Sciatic nerve (tissue), 2 donors: ENCODE measurements at regions not wholly inside any gene's neighbourhood (a gene's known extent, or its start where the extent isn't known, plus 50 kb on each side); places are given as distances from the start of the nearest gene placed in this dataset.

Experiments used
- ATAC-seq: fragments of 200-7000 bp; cut with Tn5 transposase; one replicate; pipeline ENCODE4 v1.9.1; 2020; ENCODE audit warnings: mild to moderate bottlenecking, moderate library complexity
- DNase-seq: peaks from one replicate; pipeline ENCODE4 v3.0.0-alpha.2; 2020; ENCODE audit warnings: low spot score
- intact Hi-C: fragments of 100-400 bp; cut with DNase I; formaldehyde crosslinking; loops from one replicate; pipeline ENCODE4 v1.14.2; 2022
- donor health status: DM: no; HTN: no; CAD: no.
- donor health status: DM: no; HTN: no; CAD: no.

- no peak for ATAC-seq
- intact Hi-C loops, result no loop called here
- no peak for DNase-seq
Observed at GRCh38 chr11:36837831-36838437, 239.9 kb upstream of the RAG2 start.

GRCh38 chr11:36825251-36825650 is 227.2 kb upstream of the RAG2 start:
- intact Hi-C loops, result no loop called here
- no peak for ATAC-seq
- no peak for DNase-seq

DNA sequence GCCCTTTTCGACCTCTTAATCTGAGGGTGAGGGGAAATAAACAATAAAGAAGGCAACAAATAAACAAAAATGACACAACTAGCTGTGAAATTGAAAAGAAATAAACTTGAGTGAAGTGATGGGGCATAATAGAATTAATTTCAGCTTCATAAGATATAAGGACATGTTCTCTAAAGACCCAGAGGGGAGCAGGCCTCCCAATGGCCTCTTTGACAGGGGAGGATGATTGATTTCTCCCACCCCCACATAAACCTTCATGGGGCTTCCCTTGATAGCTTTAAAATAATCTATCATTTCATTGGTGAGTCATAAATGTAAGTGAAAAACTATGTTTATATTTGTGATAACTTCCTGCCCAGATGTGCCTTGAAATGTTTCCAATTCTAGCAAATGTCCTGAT is 226.3 kb upstream of the RAG2 start:
- ATAC-seq, result no peak
- intact Hi-C loops, result no loop called here

GRCh38 chr11:36822829-36823228 is 224.8 kb upstream of the RAG2 start:
- intact Hi-C loops, result no loop called here
- DNase-seq (no peak), ATAC-seq (no peak)

More for the DNA sequence above, 226.3 kb upstream of the RAG2 start:
- DNase-seq, result no peak

DNA sequence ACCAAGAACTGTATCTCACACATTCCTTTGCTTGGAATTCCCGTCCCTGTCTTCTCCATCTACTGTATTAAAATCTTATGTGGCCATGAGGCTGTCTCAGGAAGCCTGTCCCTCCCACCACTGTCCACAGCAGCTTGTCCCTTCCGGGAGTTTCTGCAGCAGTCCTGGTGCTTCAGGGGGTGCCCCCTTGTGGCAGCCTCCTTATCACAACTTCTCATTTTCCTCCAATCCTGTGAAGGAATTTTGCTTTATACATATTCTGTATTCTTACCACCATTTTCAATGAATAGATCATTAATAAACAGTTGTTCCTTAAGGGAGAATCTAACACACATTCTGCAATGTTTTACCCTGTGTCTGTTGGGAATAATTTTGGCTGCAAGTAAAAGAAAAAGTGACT is 220.4 kb upstream of the RAG2 start:
- intact Hi-C loops, result no loop called here
- DNase-seq, result no peak
- ATAC-seq, result no peak

DNA sequence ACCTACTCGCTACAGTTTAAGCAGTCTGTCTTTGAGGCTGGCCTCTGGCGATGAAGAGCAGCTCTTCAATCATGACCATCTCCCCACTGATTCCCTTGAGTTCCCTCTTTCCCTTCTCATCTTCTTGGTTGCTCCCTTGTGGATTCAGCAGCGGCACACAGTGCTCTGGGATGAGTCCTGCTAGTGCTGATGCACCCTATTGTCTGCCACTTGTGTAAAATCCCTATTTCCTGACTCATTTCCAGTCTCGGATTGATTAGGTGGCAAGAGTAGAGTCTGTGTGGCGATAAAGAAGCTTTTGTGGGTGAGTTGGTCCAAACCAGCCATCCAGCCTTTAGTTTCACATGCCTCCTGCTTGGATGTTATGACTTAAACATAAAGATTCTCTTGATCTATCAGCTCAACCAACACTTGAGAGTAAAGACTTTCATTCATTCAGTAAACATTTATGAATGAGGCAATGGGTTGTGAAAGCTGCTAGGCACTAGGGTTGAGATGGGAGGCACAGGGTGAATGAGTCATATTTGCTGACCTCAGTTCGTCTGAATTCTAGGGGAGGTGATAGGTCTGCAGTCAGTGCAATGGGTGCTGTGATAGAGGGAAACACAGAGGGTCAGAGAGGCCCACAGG is 219.4 kb upstream of the RAG2 start:
- intact Hi-C loops, result no loop called here
- DNase-seq, result no peak
- ATAC-seq, result no peak

GRCh38 chr11:36809303-36809702 is 211.3 kb upstream of the RAG2 start:
- intact Hi-C loops, result no loop called here
- DNase-seq (no peak), ATAC-seq (no peak)

DNA sequence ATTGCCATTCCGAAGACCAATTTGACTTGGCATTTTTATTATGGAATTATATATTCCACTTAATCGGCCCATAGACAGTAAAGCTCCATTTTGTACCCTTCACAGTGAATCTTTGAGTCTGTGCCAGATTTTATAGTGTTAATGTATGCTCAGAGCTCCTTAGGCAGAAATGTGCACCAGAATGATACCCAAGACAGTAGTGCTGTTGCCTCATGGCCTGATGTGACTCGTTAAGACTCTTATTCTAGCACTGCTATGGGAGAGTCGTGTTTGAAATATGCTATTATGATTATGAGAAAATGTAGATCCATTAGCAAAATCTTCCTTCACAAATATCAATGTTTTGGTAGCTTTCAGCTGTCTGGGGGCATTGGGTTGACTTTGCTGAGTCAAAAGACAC is 209.8 kb upstream of the RAG2 start:
- intact Hi-C loops, result no loop called here
- no peak for ATAC-seq
- no peak for DNase-seq

- DNase-seq (no peak), ATAC-seq (no peak)
- intact Hi-C loops, result no loop called here
Observed at GRCh38 chr11:36803084-36803483, 205.0 kb upstream of the RAG2 start.

DNA sequence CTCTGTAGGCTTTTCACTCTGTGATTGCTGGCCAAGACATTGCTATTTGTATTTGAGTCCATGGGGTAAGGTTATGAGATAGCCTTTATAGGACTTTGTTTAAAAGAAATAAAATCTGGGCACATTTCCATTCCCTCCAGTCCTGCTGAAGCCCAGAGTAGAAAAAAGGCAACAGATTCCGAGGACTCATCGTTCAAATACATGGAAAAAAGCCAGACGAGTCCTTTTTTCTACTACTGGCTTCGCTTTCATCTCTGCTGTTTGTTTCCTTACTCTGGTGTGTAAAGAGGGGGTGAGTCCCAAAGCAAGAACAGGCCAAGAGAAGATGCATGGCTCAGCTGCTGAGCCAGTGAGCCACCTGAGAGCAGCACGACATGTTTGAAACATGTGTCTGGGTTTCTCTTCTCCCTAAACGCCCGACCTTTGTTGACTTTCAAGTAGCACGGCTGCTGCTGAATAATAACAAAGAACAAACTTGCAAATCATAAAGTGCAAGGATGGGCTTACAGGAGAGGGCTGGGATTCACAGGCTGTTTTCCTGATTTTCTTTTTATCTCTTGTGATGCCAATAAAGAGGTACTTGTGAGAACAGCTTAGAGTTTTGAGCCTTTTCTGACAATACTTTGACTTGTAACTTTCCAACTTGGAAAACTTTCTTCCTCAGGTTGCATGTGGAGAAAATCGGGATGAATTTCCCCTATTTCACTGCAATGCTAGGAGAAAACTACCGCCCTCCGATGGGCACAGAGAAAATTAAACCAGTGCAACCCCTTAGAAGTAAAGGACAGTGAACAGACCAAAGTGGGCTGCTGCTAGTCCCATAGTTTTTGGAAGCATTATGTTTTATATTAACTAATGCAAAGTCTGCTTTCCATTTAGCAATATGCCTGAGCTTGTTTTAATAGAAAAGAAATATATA is 195.2 kb upstream of the RAG2 start:
- DNase-seq (no peak), ATAC-seq (peak; percentile 24)
- intact Hi-C loops, result no loop called here

- intact Hi-C loops, result no loop called here
- no peak for DNase-seq
- ATAC-seq, result no peak
Observed at GRCh38 chr11:36791957-36792356, 193.9 kb upstream of the RAG2 start.

DNA sequence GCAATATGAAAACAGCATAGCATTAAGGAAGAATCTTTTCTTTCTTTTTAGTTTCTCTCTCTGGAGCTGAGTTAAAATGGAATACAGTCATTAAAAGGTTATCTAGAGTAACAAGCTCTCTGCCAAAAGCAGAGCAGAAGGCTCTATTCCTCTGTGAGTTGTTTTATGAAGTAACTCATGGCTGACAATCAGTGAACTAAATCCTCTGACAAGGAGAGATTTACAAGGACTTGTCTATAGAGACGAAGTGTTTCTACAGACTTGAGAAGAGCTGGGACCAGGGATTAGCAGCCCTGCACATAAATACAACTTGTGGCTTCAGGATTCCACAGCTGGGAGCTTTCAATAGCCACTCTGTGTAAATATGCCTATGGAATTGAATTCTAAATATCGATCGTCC is 192.5 kb upstream of the RAG2 start:
- ATAC-seq, result no peak
- intact Hi-C loops, result no loop called here
- no peak for DNase-seq

- intact Hi-C loops, result no loop called here
Observed at GRCh38 chr11:36783808-36784207, 185.8 kb upstream of the RAG2 start.

GRCh38 chr11:36779791-36780190 is 181.8 kb upstream of the RAG2 start:
- DNase-seq, result no peak
- intact Hi-C loops, result no loop called here

More at GRCh38 chr11:36783808-36784207, 185.8 kb upstream of the RAG2 start:
- no peak for DNase-seq
- ATAC-seq, result no peak

GRCh38 chr11:36777311-36777710 is 179.3 kb upstream of the RAG2 start:
- no peak for DNase-seq
- ATAC-seq, result peak; percentile 34
- intact Hi-C loops, result no loop called here

More at GRCh38 chr11:36779791-36780190, 181.8 kb upstream of the RAG2 start:
- no peak for ATAC-seq

GRCh38 chr11:36775756-36776155 is 177.7 kb upstream of the RAG2 start:
- intact Hi-C loops, result no loop called here
- ATAC-seq, result no peak

DNA sequence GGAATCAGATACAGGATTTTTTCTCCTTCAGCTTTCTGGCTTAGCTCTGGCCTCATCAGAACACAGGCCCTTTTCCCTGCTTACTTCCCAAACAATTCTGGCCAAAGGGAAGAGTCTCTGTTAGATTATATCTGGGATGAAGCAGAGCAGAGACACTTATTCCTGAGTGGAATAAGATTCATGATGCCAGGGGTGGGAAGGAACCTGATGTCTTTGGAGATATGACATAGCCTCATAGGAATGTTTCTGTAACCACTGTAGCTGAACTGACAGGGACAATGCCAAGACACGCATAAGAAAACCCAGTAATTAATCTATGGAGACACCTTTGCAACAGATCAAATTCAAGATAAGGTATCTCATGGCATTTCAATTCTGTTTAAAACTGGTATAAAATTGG is 177.1 kb upstream of the RAG2 start:
- DNase-seq (no peak), ATAC-seq (no peak)
- intact Hi-C loops, result no loop called here

More at GRCh38 chr11:36775756-36776155, 177.7 kb upstream of the RAG2 start:
- DNase-seq, result no peak

- intact Hi-C loops, result no loop called here
- ATAC-seq, result peak; percentile 22
- DNase-seq, result no peak
Observed at GRCh38 chr11:36774603-36775002, 176.6 kb upstream of the RAG2 start.

DNA sequence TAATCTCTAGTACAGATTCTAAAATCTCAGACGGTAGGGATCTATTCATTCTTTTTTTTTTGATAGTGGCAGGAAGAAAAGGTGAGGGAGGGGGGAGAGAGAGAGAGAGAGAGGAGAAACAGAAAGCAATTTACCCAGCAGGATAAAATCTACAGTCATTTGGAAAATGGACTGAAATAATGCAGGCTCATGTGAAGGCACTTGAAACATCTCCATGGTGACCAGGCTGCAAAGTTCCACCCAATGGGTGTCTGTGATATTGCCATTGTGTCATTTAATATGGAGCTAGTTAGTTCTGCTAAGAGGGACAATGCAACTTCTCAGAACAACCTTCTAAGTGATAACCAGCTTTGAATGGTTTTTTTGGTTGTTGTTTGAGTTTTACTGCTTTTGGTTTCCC is 165.2 kb upstream of the RAG2 start:
- ATAC-seq (no peak), DNase-seq (no peak)
- intact Hi-C loops, result no loop called here

DNA sequence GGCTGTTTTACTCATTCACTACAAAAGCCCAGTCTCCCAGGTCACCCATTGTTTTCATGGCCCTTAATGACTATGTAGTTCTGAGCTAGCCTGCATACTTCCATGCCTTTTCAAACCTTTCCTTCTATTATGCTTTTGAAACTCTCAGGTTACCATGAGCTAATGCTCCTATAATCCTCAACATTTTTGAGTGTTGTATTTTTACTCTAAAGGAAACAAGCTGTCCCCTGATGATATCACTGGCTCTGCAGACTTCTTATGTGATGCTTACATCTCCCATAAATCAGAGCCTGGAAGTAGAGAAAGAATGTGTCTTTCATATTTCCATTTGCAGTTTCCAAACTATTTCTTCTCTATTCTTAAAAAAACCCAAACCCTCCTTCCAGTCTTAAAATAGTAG is 159.0 kb upstream of the RAG2 start:
- DNase-seq, result no peak
- intact Hi-C loops, result no loop called here
- ATAC-seq, result no peak
